ENCODE measurements at regions not wholly inside any gene's neighbourhood (a gene's known extent, or its start where the extent isn't known, plus 50 kb on each side); places are given as distances from the start of the nearest gene placed in this dataset.

- TF ChIP-seq REST (IDR thresholded peaks at IDR 0.05; ENCODE audit: insufficient read depth in 1 of 2, low read depth in 2 of 2, low read length in 2 of 2) = no peak
- no peak for TF ChIP-seq TAF1 (IDR thresholded peaks at IDR 0.05; ENCODE audit: borderline replicate concordance, insufficient read depth, low read length)
These were observed 209.3 kb downstream of the LACC1 start for GRCh38 chr13:44088991-44089413.

Measured in PFSK-1 (cell line).